K562 (cell line): ENCODE measurements at regions not wholly inside any gene's neighbourhood (a gene's known extent, or its start where the extent isn't known, plus 50 kb on each side); places are given as distances from the start of the nearest gene placed in this dataset.

Experiments
- BRF1 ChIP-seq: IDR thresholded peaks from 3 replicates; pipeline ENCODE4 v1.6.1; 2011; ENCODE audit warnings: borderline replicate concordance, mild to moderate bottlenecking; ENCODE audit not compliant: insufficient read length; ENCODE audit errors: extremely low read depth
- CBX3 ChIP-seq, 2 experiments: IDR thresholded peaks; 1 replicate in 1 of 2; 2 replicates in 1 of 2; pipeline ENCODE4 v1.6.1; 2012; ENCODE audit warnings: inconsistent platforms in 2 of 2, low read length in 2 of 2, borderline replicate concordance in 1 of 2, control low read depth in 1 of 2
- CC2D1A ChIP-seq: fragments of 450-650 bp; IDR thresholded peaks from 2 replicates; pipeline ENCODE4 v1.6.1; 2017; ENCODE audit warnings: mild to moderate bottlenecking
- ETV1 ChIP-seq: fragments of 450-650 bp; conservative IDR thresholded peaks from 2 replicates; pipeline ENCODE4 v1.6.1; 2016; ENCODE audit warnings: missing genetic modification characterization, control low read depth, low read depth, missing compliant biosample characterization
- ILK ChIP-seq: fragments of 450-650 bp; IDR thresholded peaks from 2 replicates; pipeline ENCODE4 v1.6.1; 2016; ENCODE audit warnings: missing genetic modification characterization, low read depth, mild to moderate bottlenecking, missing compliant biosample characterization, moderate library complexity, borderline replicate concordance
- MCM2 ChIP-seq: fragments of 450-650 bp; IDR thresholded peaks from 2 replicates; pipeline ENCODE4 v1.6.1; 2017; ENCODE audit warnings: low read depth, mild to moderate bottlenecking
- NCOA2 ChIP-seq, 2 experiments: fragments of 450-650 bp; IDR thresholded peaks; 2 replicates each; pipeline ENCODE4 v1.6.1; 2018; ENCODE audit warnings: mild to moderate bottlenecking in 2 of 2, moderate library complexity in 1 of 2; ENCODE audit not compliant: partially characterized antibody in 2 of 2
- PCBP2 ChIP-seq: fragments of 200-400 bp; formaldehyde crosslinking; IDR thresholded peaks from 2 replicates; pipeline ENCODE4 v1.6.1; 2018; ENCODE audit warnings: low read length, low read depth, mild to moderate bottlenecking, moderate library complexity; ENCODE audit not compliant: poor library complexity, severe bottlenecking
- PTTG1 ChIP-seq: fragments of 450-650 bp; IDR thresholded peaks from 2 replicates; pipeline ENCODE4 v1.6.1; 2016; ENCODE audit warnings: low read depth, mild to moderate bottlenecking, missing genetic modification characterization, missing compliant biosample characterization
- RAD51 ChIP-seq: fragments of 450-650 bp; IDR thresholded peaks from 2 replicates; pipeline ENCODE4 v1.7.1; 2016; ENCODE audit warnings: low read depth, mild to moderate bottlenecking, borderline replicate concordance
- RFX1 ChIP-seq: fragments of 450-650 bp; IDR thresholded peaks from 2 replicates; pipeline ENCODE4 v1.6.1; 2016; ENCODE audit warnings: mild to moderate bottlenecking, moderate library complexity
- TEAD1 ChIP-seq, 2 experiments: fragments of 450-650 bp in 1 of 2; sonication (generic) in 1 of 2; formaldehyde crosslinking; IDR thresholded peaks; 2 replicates each; pipeline versions ENCODE4 v1.4.0 to v1.8.0; 2020 to 2022; ENCODE audit warnings: mild to moderate bottlenecking in 2 of 2, missing genetic modification reagents in 1 of 2
- ZFP36 ChIP-seq: fragments of 150-350 bp; IDR thresholded peaks from 2 replicates; pipeline ENCODE4 v1.6.1; 2018; ENCODE audit warnings: low read length, low read depth; ENCODE audit not compliant: partially characterized antibody
- ZKSCAN8 ChIP-seq: fragments of 200-800 bp; sonication (Bioruptor generic); IDR thresholded peaks from 2 replicates; pipeline ENCODE4 v1.6.1; 2016; ENCODE audit warnings: missing genetic modification characterization, missing compliant biosample characterization
- ZNF444 ChIP-seq: fragments of 250-450 bp; sonication (Bioruptor Pico); IDR thresholded peaks from 2 replicates; pipeline ENCODE4 v1.4.0; 2020; ENCODE audit warnings: mild to moderate bottlenecking, moderate library complexity
- TF ChIP-seq, protein P1 (sequence below), 2 experiments: fragments of 450-650 bp; IDR thresholded peaks; 2 replicates each; pipeline ENCODE4 v1.6.1; 2016; ENCODE audit warnings: mild to moderate bottlenecking in 2 of 2, borderline replicate concordance in 1 of 2, low read depth in 1 of 2, moderate library complexity in 1 of 2
- TF ChIP-seq, protein P2 (sequence below): fragments of 450-650 bp; IDR thresholded peaks from 2 replicates; pipeline ENCODE4 v1.6.1; 2016; ENCODE audit warnings: borderline replicate concordance

DNA sequence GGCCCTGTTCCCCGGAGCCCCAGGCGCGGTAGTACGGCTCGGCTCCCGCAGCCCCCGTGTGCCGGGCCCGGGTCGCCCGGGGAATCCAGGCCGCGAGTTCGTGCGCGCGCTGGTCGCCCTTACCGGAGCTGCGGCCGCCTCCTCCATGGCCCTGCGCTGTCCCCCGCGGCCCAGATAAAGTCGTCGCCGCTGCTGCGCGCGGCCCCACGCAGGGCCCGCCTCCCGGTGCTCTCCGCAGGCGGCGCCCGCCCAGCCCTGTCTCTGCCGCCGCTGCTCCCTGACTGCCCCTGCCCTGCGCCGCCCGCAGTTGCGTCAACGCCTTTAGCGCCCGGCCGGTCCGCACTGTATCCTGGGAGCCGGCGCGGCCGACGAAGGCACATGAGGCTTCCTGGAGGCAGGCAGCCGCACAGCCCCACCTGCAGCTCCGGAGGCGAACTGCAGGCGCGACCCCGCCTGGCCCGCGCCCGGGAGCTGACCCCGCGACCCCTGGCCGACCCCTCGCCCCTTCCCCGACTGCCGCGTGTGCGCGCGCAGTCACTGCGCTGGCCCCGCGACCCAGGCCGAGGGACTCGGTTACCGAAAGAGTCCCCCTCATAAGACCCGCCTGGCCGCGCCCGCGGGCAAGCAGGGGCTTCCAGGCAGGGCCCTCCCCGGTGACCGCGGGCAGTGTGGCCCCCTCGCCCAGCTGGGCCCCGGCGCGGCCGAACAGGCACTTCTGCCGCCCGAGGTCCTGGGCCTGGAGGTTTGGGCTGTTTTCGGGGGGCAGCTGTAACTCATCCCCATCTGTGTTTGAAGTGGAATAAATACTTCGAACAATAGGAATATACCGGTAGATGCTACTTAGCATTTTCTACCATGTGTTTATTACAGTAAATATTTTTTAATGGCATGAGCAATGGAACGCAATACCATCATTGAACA, 127.1 kb upstream of the ZNF746 start (continued):
- TF ChIP-seq TEAD1 (CRISPR knock-in tag; IDR thresholded peaks at IDR 0.05) (peak in 1 of 2 experiments; percentile 85; a peak in 2 of 4 replicates), CC2D1A (no peak), ZNF444 (CRISPR knock-in tag) (no peak), ILK (tag) (no peak), ZKSCAN8 (CRISPR knock-in tag) (no peak), PCBP2 (no peak), CBX3 (IDR thresholded peaks at IDR 0.05; ENCODE audit: borderline replicate concordance in 1 of 2, low read length in 2 of 2) (peak in 1 of 2 experiments; percentile 73; a peak in 1 of 3 replicates), BRF1 (no peak), NCOA2 (IDR thresholded peaks at IDR 0.05; ENCODE audit: partially characterized antibody in 2 of 2) (no peak), MCM2 (no peak), RFX1 (no peak), ZFP36 (peak; percentile 43), ETV1 (tag) (no peak), RAD51 (no peak), PTTG1 (no peak)
- TF ChIP-seq, protein P1, sequence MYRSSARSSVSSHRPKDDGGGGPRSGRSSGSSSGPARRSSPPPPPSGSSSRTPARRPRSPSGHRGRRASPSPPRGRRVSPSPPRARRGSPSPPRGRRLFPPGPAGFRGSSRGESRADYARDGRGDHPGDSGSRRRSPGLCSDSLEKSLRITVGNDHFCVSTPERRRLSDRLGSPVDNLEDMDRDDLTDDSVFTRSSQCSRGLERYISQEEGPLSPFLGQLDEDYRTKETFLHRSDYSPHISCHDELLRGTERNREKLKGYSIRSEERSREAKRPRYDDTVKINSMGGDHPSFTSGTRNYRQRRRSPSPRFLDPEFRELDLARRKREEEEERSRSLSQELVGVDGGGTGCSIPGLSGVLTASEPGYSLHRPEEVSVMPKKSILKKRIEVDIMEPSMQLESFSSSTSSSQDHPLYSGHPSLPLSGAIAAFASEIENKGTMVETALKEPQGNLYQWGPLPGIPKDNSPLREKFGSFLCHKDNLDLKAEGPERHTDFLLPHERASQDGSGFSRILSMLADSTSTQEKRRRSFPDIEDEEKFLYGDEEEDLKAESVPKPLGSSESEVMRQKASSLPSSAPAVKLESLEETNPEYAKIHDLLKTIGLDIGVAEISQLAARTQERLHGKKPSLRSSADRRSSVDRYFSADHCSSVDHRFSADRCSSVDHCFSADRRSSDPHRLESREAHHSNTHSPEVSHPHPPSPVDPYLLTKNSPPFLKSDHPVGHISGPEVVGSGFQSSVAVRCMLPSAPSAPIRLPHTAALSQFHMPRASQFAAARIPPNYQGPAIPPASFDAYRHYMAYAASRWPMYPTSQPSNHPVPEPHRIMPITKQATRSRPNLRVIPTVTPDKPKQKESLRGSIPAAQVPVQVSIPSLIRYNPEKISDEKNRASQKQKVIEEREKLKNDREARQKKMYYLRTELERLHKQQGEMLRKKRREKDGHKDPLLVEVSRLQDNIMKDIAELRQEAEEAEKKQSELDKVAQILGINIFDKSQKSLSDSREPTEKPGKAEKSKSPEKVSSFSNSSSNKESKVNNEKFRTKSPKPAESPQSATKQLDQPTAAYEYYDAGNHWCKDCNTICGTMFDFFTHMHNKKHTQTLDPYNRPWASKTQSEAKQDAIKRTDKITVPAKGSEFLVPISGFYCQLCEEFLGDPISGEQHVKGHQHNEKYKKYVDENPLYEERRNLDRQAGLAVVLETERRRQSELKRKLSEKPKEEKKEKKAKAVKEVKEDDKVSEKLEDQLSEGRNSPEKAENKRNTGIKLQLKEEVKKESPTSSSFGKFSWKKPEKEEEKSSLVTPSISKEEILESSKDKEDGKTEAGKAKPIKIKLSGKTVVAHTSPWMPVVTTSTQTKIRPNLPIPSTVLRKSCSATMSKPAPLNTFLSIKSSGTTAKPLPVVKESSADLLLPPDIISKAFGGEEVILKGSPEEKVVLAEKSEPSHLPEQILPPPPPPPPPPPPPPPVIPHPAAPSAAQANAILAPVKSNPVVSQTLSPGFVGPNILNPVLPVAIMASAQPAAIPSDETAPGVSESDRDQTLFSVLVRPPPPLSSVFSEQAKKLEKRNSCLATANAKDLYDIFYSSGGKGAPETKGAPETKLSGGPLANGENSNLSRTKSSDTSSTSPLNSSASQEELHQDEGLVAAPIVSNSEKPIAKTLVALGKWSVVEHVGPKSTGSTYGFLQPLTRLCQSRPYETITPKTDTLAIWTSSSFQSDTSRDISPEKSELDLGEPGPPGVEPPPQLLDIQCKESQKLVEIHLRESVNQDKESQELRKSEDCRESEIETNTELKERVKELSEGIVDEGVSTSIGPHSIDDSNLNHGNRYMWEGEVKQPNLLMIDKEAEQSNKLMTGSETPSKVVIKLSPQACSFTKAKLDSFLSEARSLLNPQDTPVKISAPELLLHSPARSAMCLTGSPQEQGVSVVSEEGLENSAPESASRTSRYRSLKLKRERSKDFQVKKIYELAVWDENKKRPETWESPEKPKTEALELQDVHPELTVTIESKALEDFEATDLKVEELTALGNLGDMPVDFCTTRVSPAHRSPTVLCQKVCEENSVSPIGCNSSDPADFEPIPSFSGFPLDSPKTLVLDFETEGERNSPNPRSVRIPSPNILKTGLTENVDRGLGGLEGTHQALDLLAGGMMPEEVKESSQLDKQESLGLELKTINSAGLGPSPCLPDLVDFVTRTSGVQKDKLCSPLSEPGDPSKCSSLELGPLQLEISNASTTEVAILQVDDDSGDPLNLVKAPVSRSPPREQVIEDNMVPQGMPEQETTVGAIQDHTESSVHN (IDR thresholded peaks at IDR 0.05; ENCODE audit: borderline replicate concordance in 1 of 2, low read depth in 1 of 2) = no peak
- TF ChIP-seq, protein P2, sequence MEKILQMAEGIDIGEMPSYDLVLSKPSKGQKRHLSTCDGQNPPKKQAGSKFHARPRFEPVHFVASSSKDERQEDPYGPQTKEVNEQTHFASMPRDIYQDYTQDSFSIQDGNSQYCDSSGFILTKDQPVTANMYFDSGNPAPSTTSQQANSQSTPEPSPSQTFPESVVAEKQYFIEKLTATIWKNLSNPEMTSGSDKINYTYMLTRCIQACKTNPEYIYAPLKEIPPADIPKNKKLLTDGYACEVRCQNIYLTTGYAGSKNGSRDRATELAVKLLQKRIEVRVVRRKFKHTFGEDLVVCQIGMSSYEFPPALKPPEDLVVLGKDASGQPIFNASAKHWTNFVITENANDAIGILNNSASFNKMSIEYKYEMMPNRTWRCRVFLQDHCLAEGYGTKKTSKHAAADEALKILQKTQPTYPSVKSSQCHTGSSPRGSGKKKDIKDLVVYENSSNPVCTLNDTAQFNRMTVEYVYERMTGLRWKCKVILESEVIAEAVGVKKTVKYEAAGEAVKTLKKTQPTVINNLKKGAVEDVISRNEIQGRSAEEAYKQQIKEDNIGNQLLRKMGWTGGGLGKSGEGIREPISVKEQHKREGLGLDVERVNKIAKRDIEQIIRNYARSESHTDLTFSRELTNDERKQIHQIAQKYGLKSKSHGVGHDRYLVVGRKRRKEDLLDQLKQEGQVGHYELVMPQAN = no peak
